BJ (cell line): ENCODE measurements at regions not wholly inside any gene's neighbourhood (a gene's known extent, or its start where the extent isn't known, plus 50 kb on each side); places are given as distances from the start of the nearest gene placed in this dataset.

Experiments
- CTCF ChIA-PET: fragments of 350-600 bp; formaldehyde crosslinking; extraction: SDS; loops from one replicate; lab custom pipeline; 2021; ENCODE audit warnings: antibody characterized with exemption, inconsistent platforms; lab: Yijun Ruan, JAX
- POLR2A ChIA-PET: fragments of 300-600 bp; sonication (Branson Sonifier 250); formaldehyde crosslinking; extraction: SDS; loops from one replicate; lab custom pipeline; 2021; ENCODE audit warnings: antibody characterized with exemption; lab: Charles Lee
- DNase-seq: peaks from one replicate; pipeline ENCODE4 v3.0.0-alpha.2; 2011; ENCODE audit warnings: low read depth
- H3K27me3 ChIP-seq: 2 replicates; pipeline ENCODE4 v1.6.0; 2011; ENCODE audit warnings: low read length; ENCODE audit not compliant: control insufficient read depth, insufficient read depth
- H3K36me3 ChIP-seq: 2 replicates; pipeline ENCODE4 v1.5.1; 2011; ENCODE audit warnings: low read length; ENCODE audit not compliant: control insufficient read depth, insufficient read depth
- H3K4me3 ChIP-seq: 2 replicates; pipeline ENCODE4 v1.5.1; 2011; ENCODE audit warnings: low read depth, mild to moderate bottlenecking, control low read depth, low read length
- TF ChIP-seq, protein P1 (sequence below): IDR thresholded peaks from 2 replicates; pipeline ENCODE4 v1.5.1; 2011; ENCODE audit warnings: low read depth, mild to moderate bottlenecking, control low read depth, inconsistent platforms, low read length, moderate library complexity; ENCODE audit not compliant: insufficient read depth

GRCh38 chr5:165559645-165560044, 2054.2 kb downstream of the MAT2B start:
- Histone ChIP-seq H3K27me3 (no peaks in the 10 kb centered on the region), H3K4me3 (no peak overlapping the region), H3K36me3 (no peaks in the 10 kb centered on the region)
- CTCF ChIA-PET: no interaction called here
- no peak for DNase-seq
- TF ChIP-seq, protein P1, sequence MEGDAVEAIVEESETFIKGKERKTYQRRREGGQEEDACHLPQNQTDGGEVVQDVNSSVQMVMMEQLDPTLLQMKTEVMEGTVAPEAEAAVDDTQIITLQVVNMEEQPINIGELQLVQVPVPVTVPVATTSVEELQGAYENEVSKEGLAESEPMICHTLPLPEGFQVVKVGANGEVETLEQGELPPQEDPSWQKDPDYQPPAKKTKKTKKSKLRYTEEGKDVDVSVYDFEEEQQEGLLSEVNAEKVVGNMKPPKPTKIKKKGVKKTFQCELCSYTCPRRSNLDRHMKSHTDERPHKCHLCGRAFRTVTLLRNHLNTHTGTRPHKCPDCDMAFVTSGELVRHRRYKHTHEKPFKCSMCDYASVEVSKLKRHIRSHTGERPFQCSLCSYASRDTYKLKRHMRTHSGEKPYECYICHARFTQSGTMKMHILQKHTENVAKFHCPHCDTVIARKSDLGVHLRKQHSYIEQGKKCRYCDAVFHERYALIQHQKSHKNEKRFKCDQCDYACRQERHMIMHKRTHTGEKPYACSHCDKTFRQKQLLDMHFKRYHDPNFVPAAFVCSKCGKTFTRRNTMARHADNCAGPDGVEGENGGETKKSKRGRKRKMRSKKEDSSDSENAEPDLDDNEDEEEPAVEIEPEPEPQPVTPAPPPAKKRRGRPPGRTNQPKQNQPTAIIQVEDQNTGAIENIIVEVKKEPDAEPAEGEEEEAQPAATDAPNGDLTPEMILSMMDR: no peak
- POLR2A ChIA-PET: no interaction called here

DNA sequence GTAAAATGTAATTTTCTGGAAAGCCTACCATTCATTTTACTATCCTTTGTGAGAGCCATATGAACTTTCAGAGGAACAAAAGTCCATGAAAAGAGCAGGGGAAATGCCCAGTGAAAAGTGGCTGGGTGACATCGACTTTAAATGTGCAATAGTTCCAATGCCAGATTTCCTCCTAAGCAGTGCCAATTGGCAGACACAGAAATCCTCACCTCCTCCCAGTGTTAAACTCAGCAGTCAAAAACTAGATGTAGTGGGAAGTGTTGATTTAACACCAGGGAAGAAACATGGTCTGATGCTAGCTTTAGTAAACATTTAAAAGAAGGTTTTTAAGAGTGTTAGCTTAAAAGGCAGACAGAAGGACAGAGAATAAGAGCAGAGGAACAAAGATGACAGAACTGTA, 2055.2 kb downstream of the MAT2B start:
- Histone ChIP-seq H3K27me3 (no peaks in the 10 kb centered on the region), H3K36me3 (no peaks in the 10 kb centered on the region), H3K4me3 (no peak overlapping the region)
- CTCF ChIA-PET: no interaction called here
- DNase-seq: no peak
- TF ChIP-seq, protein P1: no peak
- POLR2A ChIA-PET: no interaction called here

DNA sequence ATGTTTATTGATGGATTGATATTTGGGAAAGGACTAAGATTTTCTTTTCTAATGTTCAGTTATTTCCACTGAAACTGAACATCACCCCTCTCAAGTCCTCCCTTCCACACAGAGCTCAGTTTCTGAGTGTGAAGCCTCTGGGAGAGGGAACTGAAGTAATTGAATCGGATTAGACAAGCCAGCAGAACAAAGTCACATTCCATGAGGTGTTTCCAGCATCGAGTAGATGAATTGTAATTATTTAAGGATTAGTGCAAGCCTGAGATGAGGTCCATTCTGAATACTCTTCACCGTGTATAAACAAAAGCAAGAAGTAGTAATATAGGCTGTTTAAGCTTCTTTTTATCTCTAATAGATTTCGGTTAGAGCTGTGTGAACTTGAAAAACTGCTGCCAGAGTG, 2060.5 kb downstream of the MAT2B start:
- TF ChIP-seq, protein P1: no peak
- CTCF ChIA-PET: no interaction called here
- Histone ChIP-seq H3K36me3 (no peaks in the 10 kb centered on the region), H3K27me3 (no peaks in the 10 kb centered on the region), H3K4me3 (no peak overlapping the region)
- no peak for DNase-seq
- POLR2A ChIA-PET: no interaction called here

- no peak for DNase-seq
- H3K27me3 ChIP-seq: no peaks in the 10 kb centered on the region
- TF ChIP-seq, protein P1: no peak
- CTCF ChIA-PET: no interaction called here
- POLR2A ChIA-PET: no interaction called here
- no peaks in the 10 kb centered on the region for H3K36me3 ChIP-seq
- H3K4me3 ChIP-seq: no peak overlapping the region
Measured at GRCh38 chr5:165569551-165569950, 2064.1 kb downstream of the MAT2B start.

- ChIA-PET CTCF (no interaction called here), POLR2A (no interaction called here)
- TF ChIP-seq, protein P1: no peak
- Histone ChIP-seq H3K36me3 (no peaks in the 10 kb centered on the region), H3K27me3 (no peaks in the 10 kb centered on the region), H3K4me3 (no peak overlapping the region)
- no peak for DNase-seq
Measured at GRCh38 chr5:165573445-165573844, 2068.0 kb downstream of the MAT2B start.
